Loucy (cell line): ENCODE measurements at regions not wholly inside any gene's neighbourhood (a gene's known extent, or its start where the extent isn't known, plus 50 kb on each side); places are given as distances from the start of the nearest gene placed in this dataset.

Experiments used
- CTCF ChIP-seq: fragments of 200-600 bp; sonication (generic); conservative IDR thresholded peaks from 2 replicates; pipeline ENCODE4 v1.5.1; 2014; ENCODE audit warnings: mild to moderate bottlenecking, antibody characterized with exemption, low read length
- EZH2phosphoT487 ChIP-seq: fragments of 200-600 bp; IDR thresholded peaks from 2 replicates; pipeline ENCODE4 v1.6.1; 2018; ENCODE audit warnings: antibody characterized with exemption, mild to moderate bottlenecking, moderate library complexity, borderline replicate concordance

- no peak for TF ChIP-seq CTCF
- no peak for TF ChIP-seq EZH2phosphoT487
Measured at GRCh38 chr12:105554856-105555255, 224.4 kb downstream of the C12orf75 start.
